HEK293 (cell line): ENCODE measurements at regions not wholly inside any gene's neighbourhood (a gene's known extent, or its start where the extent isn't known, plus 50 kb on each side); places are given as distances from the start of the nearest gene placed in this dataset.
A peak's percentile ranks its signal among the peaks of the same experiment; 100 is the strongest.

Source experiments
- BCL11A ChIP-seq: fragments of 450-650 bp; formaldehyde crosslinking; IDR thresholded peaks from 2 replicates; pipeline ENCODE4 v1.5.1; 2016; ENCODE audit warnings: low read depth, missing biosample characterization, missing genetic modification characterization
- ELK4 ChIP-seq: IDR thresholded peaks from 2 replicates; pipeline ENCODE4 v1.6.1; 2011; ENCODE audit warnings: mild to moderate bottlenecking, low read depth, low read length, borderline replicate concordance
- GLIS1 ChIP-seq: fragments of 450-650 bp; formaldehyde crosslinking; IDR thresholded peaks from 2 replicates; pipeline ENCODE4 v1.5.1; 2016; ENCODE audit warnings: missing biosample characterization, missing genetic modification characterization
- GLIS2 ChIP-seq: fragments of 450-650 bp; formaldehyde crosslinking; IDR thresholded peaks from 2 replicates; pipeline ENCODE4 v1.5.1; 2016; ENCODE audit warnings: missing biosample characterization, missing genetic modification characterization
- HIC1 ChIP-seq: fragments of 450-650 bp; formaldehyde crosslinking; IDR thresholded peaks from 2 replicates; pipeline ENCODE4 v1.5.1; 2016; ENCODE audit warnings: missing biosample characterization, missing genetic modification characterization
- HOXC10 ChIP-seq: sonication (generic); formaldehyde crosslinking; IDR thresholded peaks from 2 replicates; pipeline ENCODE4 v1.8.1; 2023; ENCODE audit warnings: mild to moderate bottlenecking, missing genetic modification reagents
- KLF7 ChIP-seq: fragments of 450-650 bp; formaldehyde crosslinking; IDR thresholded peaks from 2 replicates; pipeline ENCODE4 v1.5.1; 2016; ENCODE audit warnings: missing biosample characterization, missing genetic modification characterization, borderline replicate concordance
- OVOL3 ChIP-seq: fragments of 450-650 bp; formaldehyde crosslinking; IDR thresholded peaks from 2 replicates; pipeline ENCODE4 v1.5.1; 2016; ENCODE audit warnings: missing biosample characterization, missing genetic modification characterization
- PRDM10 ChIP-seq: fragments of 450-650 bp; formaldehyde crosslinking; IDR thresholded peaks from 2 replicates; pipeline ENCODE4 v1.5.1; 2016; ENCODE audit warnings: missing biosample characterization, missing genetic modification characterization
- PRDM4 ChIP-seq: fragments of 450-650 bp; formaldehyde crosslinking; IDR thresholded peaks from 2 replicates; pipeline ENCODE4 v1.5.1; 2017; ENCODE audit warnings: missing biosample characterization, missing genetic modification characterization
- ZBTB11 ChIP-seq: fragments of 450-650 bp; formaldehyde crosslinking; conservative IDR thresholded peaks from 2 replicates; pipeline ENCODE4 v1.5.1; 2016; ENCODE audit warnings: low read depth, missing biosample characterization, missing genetic modification characterization
- ZBTB48 ChIP-seq: fragments of 450-650 bp; formaldehyde crosslinking; IDR thresholded peaks from 2 replicates; pipeline ENCODE4 v1.5.1; 2016; ENCODE audit warnings: missing biosample characterization, missing genetic modification characterization
- ZNF112 ChIP-seq: fragments of 450-650 bp; formaldehyde crosslinking; IDR thresholded peaks from 2 replicates; pipeline ENCODE4 v1.5.0; 2017; ENCODE audit warnings: missing biosample characterization, missing genetic modification characterization
- ZNF155 ChIP-seq: fragments of 450-650 bp; formaldehyde crosslinking; IDR thresholded peaks from 2 replicates; pipeline ENCODE4 v1.5.1; 2016; ENCODE audit warnings: missing biosample characterization, missing genetic modification characterization
- ZNF184 ChIP-seq: fragments of 450-650 bp; IDR thresholded peaks from 2 replicates; pipeline ENCODE4 v1.5.1; 2018; ENCODE audit warnings: missing biosample characterization, mild to moderate bottlenecking, missing genetic modification characterization
- ZNF24 ChIP-seq: fragments of 450-650 bp; formaldehyde crosslinking; IDR thresholded peaks from 2 replicates; pipeline ENCODE4 v1.5.1; 2016; ENCODE audit warnings: missing biosample characterization, missing genetic modification characterization
- ZNF423 ChIP-seq: fragments of 450-650 bp; formaldehyde crosslinking; IDR thresholded peaks from 2 replicates; pipeline ENCODE4 v1.5.1; 2016; ENCODE audit warnings: missing biosample characterization, missing genetic modification characterization
- ZNF513 ChIP-seq: fragments of 450-650 bp; IDR thresholded peaks from 2 replicates; pipeline ENCODE4 v1.5.1; 2018; ENCODE audit warnings: missing biosample characterization, missing genetic modification characterization
- ZNF514 ChIP-seq: fragments of 450-650 bp; formaldehyde crosslinking; IDR thresholded peaks from 2 replicates; pipeline ENCODE4 v1.5.1; 2016; ENCODE audit warnings: missing biosample characterization, missing genetic modification characterization
- ZNF558 ChIP-seq: fragments of 450-650 bp; formaldehyde crosslinking; IDR thresholded peaks from 2 replicates; pipeline ENCODE4 v1.5.1; 2016; ENCODE audit warnings: missing biosample characterization, missing genetic modification characterization
- ZNF560 ChIP-seq: fragments of 450-650 bp; formaldehyde crosslinking; IDR thresholded peaks from 2 replicates; pipeline ENCODE4 v1.5.1; 2017; ENCODE audit warnings: missing biosample characterization, missing genetic modification characterization, borderline replicate concordance
- ZNF658 ChIP-seq: fragments of 450-650 bp; formaldehyde crosslinking; IDR thresholded peaks from 2 replicates; pipeline ENCODE4; 2016; ENCODE audit warnings: missing biosample characterization, missing genetic modification characterization
- ZNF692 ChIP-seq: fragments of 450-650 bp; formaldehyde crosslinking; IDR thresholded peaks from 2 replicates; pipeline ENCODE4 v1.5.1; 2016; ENCODE audit warnings: missing biosample characterization, missing genetic modification characterization
- ZNF768 ChIP-seq: fragments of 450-650 bp; formaldehyde crosslinking; IDR thresholded peaks from 2 replicates; pipeline ENCODE4 v1.5.1; 2018; ENCODE audit warnings: missing biosample characterization, mild to moderate bottlenecking, missing genetic modification characterization
- ZNF830 ChIP-seq: fragments of 450-650 bp; IDR thresholded peaks from 2 replicates; pipeline ENCODE4 v1.5.0; 2018; ENCODE audit warnings: missing biosample characterization, missing genetic modification characterization, low read depth, mild to moderate bottlenecking, moderate library complexity

GRCh38 chr14:106879241-106879640, 1352.9 kb downstream of the TMEM121 start (continued):
- TF ChIP-seq ELK4 (no peak), PRDM10 (tag by site-specific recombination) (peak; percentile 58; the same call in 1 of the 2 replicates), PRDM4 (no peak), ZNF24 (no peak), GLIS2 (tag by site-specific recombination) (peak; percentile 90), ZNF768 (tag by site-specific recombination) (no peak), ZBTB11 (no peak), ZNF658 (tag by site-specific recombination) (no peak), HOXC10 (no peak), ZNF830 (tag by site-specific recombination) (no peak), GLIS1 (tag by site-specific recombination) (peak; percentile 61), ZNF184 (tag by site-specific recombination) (no peak), ZNF112 (tag by site-specific recombination) (no peak), ZNF560 (tag by site-specific recombination) (no peak), HIC1 (tag by site-specific recombination) (no peak), ZNF514 (no peak), ZNF558 (no peak), ZNF423 (tag by site-specific recombination) (peak; percentile 94), ZBTB48 (tag by site-specific recombination) (no peak), ZNF513 (tag by site-specific recombination) (no peak), KLF7 (no peak), BCL11A (tag by site-specific recombination) (no peak), OVOL3 (no peak), ZNF155 (no peak), ZNF692 (tag by site-specific recombination) (no peak)
